CD4-positive, alpha-beta memory T cell (primary cell): ENCODE measurements at regions not wholly inside any gene's neighbourhood (a gene's known extent, or its start where the extent isn't known, plus 50 kb on each side); places are given as distances from the start of the nearest gene placed in this dataset.

Experiments
- CTCF ChIA-PET: fragments of 350-600 bp; sonication (Branson Sonifier 250); formaldehyde crosslinking; loops from one replicate; lab custom pipeline; 2021; ENCODE audit warnings: inconsistent platforms; ENCODE audit not compliant: partially characterized antibody; lab: Charles Lee
- POLR2A ChIA-PET: fragments of 350-600 bp; sonication (Branson Sonifier 250); formaldehyde crosslinking; loops from one replicate; lab custom pipeline; 2021; ENCODE audit not compliant: partially characterized antibody; lab: Charles Lee
- DNase-seq, 5 donors: peaks; one replicate each; pipeline versions ENCODE4 v3.0.0 to v3.0.0-alpha.2; 2020 to 2022; ENCODE audit warnings: mixed read lengths in 1 of 5
- H3K27ac ChIP-seq: one replicate; pipeline ENCODE4 v1.7.0; 2013; ENCODE audit warnings: low read depth, low read length
- H3K27me3 ChIP-seq: 2 replicates; pipeline ENCODE4 v1.7.0; 2013; ENCODE audit warnings: mild to moderate bottlenecking, low read length, moderate library complexity; ENCODE audit not compliant: insufficient read depth
- H3K36me3 ChIP-seq: 2 replicates; pipeline ENCODE4 v1.7.0; 2013; ENCODE audit warnings: mild to moderate bottlenecking, low read length, moderate library complexity; ENCODE audit not compliant: insufficient read depth
- H3K4me1 ChIP-seq: 2 replicates; pipeline ENCODE4 v1.7.0; 2013; ENCODE audit warnings: mild to moderate bottlenecking, low read length, moderate library complexity; ENCODE audit not compliant: insufficient read depth
- H3K4me3 ChIP-seq, 2 donors: one replicate each; pipeline ENCODE4 v1.7.0; 2013; ENCODE audit warnings: low read length in 2 of 2, mild to moderate bottlenecking in 1 of 2
- H3K9me3 ChIP-seq, 2 donors: one replicate each; pipeline ENCODE4 v1.7.0; 2013; ENCODE audit warnings: low read length in 2 of 2, control low read depth in 1 of 2; ENCODE audit not compliant: control insufficient read depth in 1 of 2
- H3K27ac Mint-ChIP-seq, 7 donors: one replicate each; pipeline ENCODE4 v1.8.0; 2020 to 2021; ENCODE audit warnings: mixed read lengths in 7 of 7, mild to moderate bottlenecking in 6 of 7, inconsistent platforms in 3 of 7, moderate library complexity in 3 of 7
- H3K27me3 Mint-ChIP-seq, 2 donors: one replicate each; pipeline ENCODE4 v1.8.0; 2020 to 2021; ENCODE audit warnings: mixed read lengths in 2 of 2
- H3K36me3 Mint-ChIP-seq, 2 donors: one replicate each; pipeline ENCODE4 v1.8.0; 2020 to 2021; ENCODE audit warnings: mixed read lengths in 2 of 2, inconsistent platforms in 1 of 2, mild to moderate bottlenecking in 1 of 2
- H3K4me1 Mint-ChIP-seq, 4 donors: one replicate each; pipeline ENCODE4 v1.8.0; 2020 to 2021; ENCODE audit warnings: mixed read lengths in 4 of 4, mild to moderate bottlenecking in 1 of 4
- H3K4me3 Mint-ChIP-seq, 8 donors: one replicate each; pipeline ENCODE4 v1.8.0; 2020 to 2021; ENCODE audit warnings: mixed read lengths in 8 of 8, mild to moderate bottlenecking in 7 of 8, moderate library complexity in 6 of 8, inconsistent platforms in 3 of 8
- H3K9me3 Mint-ChIP-seq, 8 donors: one replicate each; pipeline ENCODE4 v1.8.0; 2020 to 2021; ENCODE audit warnings: mixed read lengths in 8 of 8, mild to moderate bottlenecking in 5 of 8, inconsistent platforms in 3 of 8, moderate library complexity in 1 of 8
- intact Hi-C: fragments of 100-400 bp; cut with micrococcal nuclease; formaldehyde crosslinking; loops from one replicate; pipeline ENCODE4 v1.15.1; 2023

DNA sequence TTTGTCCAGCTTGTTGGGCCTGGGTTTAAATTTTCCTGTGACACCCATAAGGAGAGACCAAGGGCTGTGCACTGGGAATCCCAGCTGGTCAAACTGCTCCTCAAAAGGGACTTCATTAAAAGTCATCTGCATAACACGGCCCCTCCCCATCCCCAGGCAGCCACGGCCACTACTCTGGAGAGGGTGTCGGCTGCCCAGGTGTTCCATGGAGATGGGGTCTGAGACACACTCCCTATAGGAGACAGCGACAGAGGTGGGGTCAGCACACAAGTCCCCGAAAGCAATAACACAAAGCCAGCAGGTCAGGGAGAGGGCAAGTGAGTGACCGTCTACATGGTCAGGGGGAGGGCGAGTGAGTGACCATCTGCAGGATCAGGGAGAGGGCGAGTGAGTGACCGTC is 75.6 kb upstream of the BCL11B start:
- Mint-ChIP-seq H3K27me3 (peaks cover 3 to 17% of the 10 kb centered on the region in 2 donors), H3K27ac (no peak overlapping the region), H3K4me1 (no peaks in the 10 kb centered on the region), H3K36me3 (no peaks in the 10 kb centered on the region), H3K9me3 (peaks cover 0 to 2% (median 0%) of the 10 kb centered on the region in 8 donors), H3K4me3 (no peak overlapping the region)
- ChIA-PET CTCF (no interaction called here), POLR2A (no interaction called here)
- Histone ChIP-seq H3K9me3 (no peaks in the 10 kb centered on the region), H3K36me3 (no peaks in the 10 kb centered on the region), H3K27ac (no peak overlapping the region), H3K4me1 (no peaks in the 10 kb centered on the region), H3K27me3 (no peaks in the 10 kb centered on the region), H3K4me3 (no peak overlapping the region)
- intact Hi-C loops = no loop called here
- DNase-seq = no peak

DNA sequence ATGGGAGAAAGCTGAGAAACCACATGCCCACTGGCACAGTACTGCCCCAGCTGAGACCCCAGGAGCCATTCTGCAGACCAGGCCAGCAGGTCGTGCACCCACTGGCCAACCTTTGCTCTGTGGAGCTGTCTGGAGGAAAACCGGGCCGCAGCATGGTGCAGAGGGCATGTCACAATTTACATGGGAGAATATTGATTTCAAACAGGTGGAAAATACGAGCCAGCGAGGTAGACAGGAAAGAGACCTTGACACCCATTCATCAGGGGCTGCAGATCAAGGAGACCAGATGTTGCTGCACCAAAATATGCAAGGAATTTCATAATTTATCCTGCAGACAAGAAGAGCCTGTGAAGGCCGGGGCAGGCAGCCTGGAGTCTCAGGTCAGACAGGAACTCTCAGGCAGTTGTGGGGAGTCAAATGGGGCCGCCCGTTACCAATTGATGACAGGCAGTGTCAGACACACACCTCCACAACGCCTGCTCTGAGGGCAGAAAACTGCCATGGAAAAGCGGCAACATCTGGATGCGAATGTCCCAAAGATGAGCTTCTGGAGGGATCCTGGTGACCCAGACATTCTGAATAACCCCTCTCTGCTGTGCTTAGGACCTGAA is 74.6 kb upstream of the BCL11B start:
- Histone ChIP-seq H3K9me3 (no peaks in the 10 kb centered on the region), H3K4me1 (no peaks in the 10 kb centered on the region), H3K36me3 (no peaks in the 10 kb centered on the region), H3K27ac (no peak overlapping the region), H3K4me3 (no peak overlapping the region), H3K27me3 (no peaks in the 10 kb centered on the region)
- Mint-ChIP-seq H3K27me3 (peaks cover 1 to 15% of the 10 kb centered on the region in 2 donors), H3K27ac (no peak overlapping the region), H3K9me3 (no peaks in the 10 kb centered on the region), H3K36me3 (no peaks in the 10 kb centered on the region), H3K4me1 (no peaks in the 10 kb centered on the region), H3K4me3 (no peak overlapping the region)
- ChIA-PET POLR2A (no interaction called here), CTCF (no interaction called here)
- DNase-seq = no peak
- intact Hi-C loops = no loop called here

DNA sequence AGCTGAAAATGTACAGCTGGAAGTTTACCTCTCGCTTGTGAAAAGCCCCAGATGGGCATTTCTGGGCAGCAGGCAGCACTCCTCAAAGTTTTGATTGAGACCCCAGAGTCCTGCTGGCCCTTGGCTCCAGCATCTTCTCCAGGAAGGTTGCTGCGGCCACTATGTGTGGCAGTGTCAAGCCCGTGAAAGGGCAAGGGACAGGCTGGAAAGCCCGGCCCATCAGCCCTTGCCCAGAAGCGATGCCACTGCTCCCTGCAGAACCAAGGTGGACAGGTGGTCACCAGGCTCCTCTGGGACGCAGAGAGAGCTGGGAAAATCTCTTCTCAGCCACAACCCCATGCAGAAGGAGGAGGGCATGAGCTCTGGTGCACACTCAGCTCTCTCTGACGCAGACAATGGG is 73.5 kb upstream of the BCL11B start:
- intact Hi-C loops = no loop called here
- no peak for DNase-seq
- Mint-ChIP-seq H3K27ac (no peak overlapping the region), H3K4me1 (no peaks in the 10 kb centered on the region), H3K9me3 (no peaks in the 10 kb centered on the region), H3K4me3 (no peak overlapping the region), H3K27me3 (peaks cover 2 to 14% of the 10 kb centered on the region in 2 donors), H3K36me3 (no peaks in the 10 kb centered on the region)
- no peaks in the 10 kb centered on the region for H3K9me3 ChIP-seq
- ChIA-PET POLR2A (no interaction called here), CTCF (no interaction called here)
- no peaks in the 10 kb centered on the region for H3K27me3 ChIP-seq
- H3K4me1 ChIP-seq = no peaks in the 10 kb centered on the region
- H3K4me3 ChIP-seq = no peak overlapping the region
- H3K36me3 ChIP-seq = no peaks in the 10 kb centered on the region
- H3K27ac ChIP-seq = no peak overlapping the region

GRCh38 chr14:99344051-99344758 is 72.2 kb upstream of the BCL11B start:
- Mint-ChIP-seq H3K9me3 (peaks cover 0 to 5% (median 1%) of the 10 kb centered on the region in 8 donors), H3K36me3 (no peaks in the 10 kb centered on the region), H3K4me1 (no peaks in the 10 kb centered on the region), H3K27me3 (peaks cover 8 to 22% of the 10 kb centered on the region in 2 donors), H3K4me3 (no peak overlapping the region), H3K27ac (no peak overlapping the region)
- Histone ChIP-seq H3K36me3 (no peaks in the 10 kb centered on the region), H3K9me3 (no peaks in the 10 kb centered on the region), H3K27ac (no peak overlapping the region), H3K4me3 (no peak overlapping the region), H3K4me1 (no peaks in the 10 kb centered on the region), H3K27me3 (no peaks in the 10 kb centered on the region)
- intact Hi-C loops = no loop called here
- POLR2A ChIA-PET = no interaction called here
- no peak for DNase-seq
- CTCF ChIA-PET = no interaction called here

- no peaks in the 10 kb centered on the region for H3K36me3 ChIP-seq
- DNase-seq = no peak
- H3K4me3 ChIP-seq = no peak overlapping the region
- H3K9me3 ChIP-seq = no peaks in the 10 kb centered on the region
- Mint-ChIP-seq H3K9me3 (peaks cover 0 to 5% (median 3%) of the 10 kb centered on the region in 8 donors), H3K27ac (no peak overlapping the region), H3K4me1 (no peaks in the 10 kb centered on the region), H3K4me3 (no peak overlapping the region), H3K36me3 (no peaks in the 10 kb centered on the region), H3K27me3 (peaks cover 15 to 30% of the 10 kb centered on the region in 2 donors)
- H3K27ac ChIP-seq = no peak overlapping the region
- intact Hi-C loops = no loop called here
- POLR2A ChIA-PET = no interaction called here
- H3K27me3 ChIP-seq = no peaks in the 10 kb centered on the region
- CTCF ChIA-PET = no interaction called here
- H3K4me1 ChIP-seq = no peaks in the 10 kb centered on the region
These were observed 70.9 kb upstream of the BCL11B start for GRCh38 chr14:99342906-99343305.

- no peak for DNase-seq
- Mint-ChIP-seq H3K27ac (no peak overlapping the region), H3K27me3 (peaks cover 15 to 28% of the 10 kb centered on the region in 2 donors), H3K9me3 (peaks cover 0 to 5% (median 3%) of the 10 kb centered on the region in 8 donors), H3K4me1 (no peaks in the 10 kb centered on the region), H3K36me3 (no peaks in the 10 kb centered on the region), H3K4me3 (no peak overlapping the region)
- H3K36me3 ChIP-seq = no peaks in the 10 kb centered on the region
- intact Hi-C loops = no loop called here
- H3K4me3 ChIP-seq = no peak overlapping the region
- no peaks in the 10 kb centered on the region for H3K27me3 ChIP-seq
- no peak overlapping the region for H3K27ac ChIP-seq
- POLR2A ChIA-PET = no interaction called here
- H3K9me3 ChIP-seq = no peaks in the 10 kb centered on the region
- CTCF ChIA-PET = no interaction called here
- no peaks in the 10 kb centered on the region for H3K4me1 ChIP-seq
These were observed 70.2 kb upstream of the BCL11B start for GRCh38 chr14:99342204-99342603.

DNA sequence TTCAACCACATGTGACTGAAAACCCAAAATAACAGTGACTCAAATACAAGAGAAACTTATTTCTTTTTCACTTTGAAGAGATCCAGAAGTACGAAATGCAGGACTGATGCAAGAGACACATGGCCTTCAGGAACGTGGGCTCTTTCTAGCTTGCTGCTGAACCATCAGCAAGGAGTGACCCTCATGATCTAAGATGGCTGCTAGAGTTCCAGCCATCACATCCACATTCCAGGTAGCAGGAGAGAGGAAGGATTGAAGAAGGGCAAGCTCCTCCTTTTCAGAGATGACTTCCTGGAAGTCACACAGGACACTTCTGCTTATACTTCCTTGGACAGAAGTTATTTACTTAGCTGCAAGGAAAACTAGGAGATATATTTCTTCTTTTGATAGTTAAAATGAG is 67.6 kb upstream of the BCL11B start:
- Histone ChIP-seq H3K27me3 (no peaks in the 10 kb centered on the region), H3K9me3 (no peaks in the 10 kb centered on the region), H3K4me1 (no peaks in the 10 kb centered on the region), H3K36me3 (no peaks in the 10 kb centered on the region), H3K27ac (no peak overlapping the region), H3K4me3 (no peak overlapping the region)
- Mint-ChIP-seq H3K36me3 (no peaks in the 10 kb centered on the region), H3K9me3 (peaks cover 0 to 5% (median 3%) of the 10 kb centered on the region in 8 donors), H3K27me3 (peaks cover 14 to 27% of the 10 kb centered on the region in 2 donors), H3K27ac (no peak overlapping the region), H3K4me1 (no peaks in the 10 kb centered on the region), H3K4me3 (no peak overlapping the region)
- ChIA-PET CTCF (no interaction called here), POLR2A (no interaction called here)
- intact Hi-C loops = no loop called here
- DNase-seq = no peak
